ENCODE measurements at regions not wholly inside any gene's neighbourhood (a gene's known extent, or its start where the extent isn't known, plus 50 kb on each side); places are given as distances from the start of the nearest gene placed in this dataset.

DNA sequence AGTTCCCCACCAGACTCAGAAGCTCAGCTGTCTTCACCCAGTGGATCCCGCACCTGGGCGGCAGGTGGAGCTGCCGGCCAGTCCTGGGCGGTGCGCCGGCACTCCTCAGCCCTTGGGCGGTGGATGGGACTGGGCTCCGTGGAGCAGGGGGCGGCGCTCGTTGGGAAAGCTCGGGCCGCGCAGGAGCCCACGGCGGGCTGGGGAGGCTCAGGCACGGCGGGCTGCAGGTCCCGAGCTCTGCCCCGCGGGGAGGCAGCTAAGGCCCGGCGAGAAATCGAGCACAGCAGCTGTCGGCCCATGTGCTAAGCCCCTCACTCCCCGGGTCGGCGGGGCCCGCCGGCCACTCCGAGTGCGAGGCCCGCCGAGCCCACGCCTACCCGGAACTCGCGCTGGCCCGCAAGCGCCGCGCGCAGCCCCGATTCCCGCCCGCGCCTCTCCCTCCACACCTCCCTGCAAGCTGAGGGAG lies 560.0 kb downstream of the BRINP1 start:
- no peak for DNase-seq

DNA sequence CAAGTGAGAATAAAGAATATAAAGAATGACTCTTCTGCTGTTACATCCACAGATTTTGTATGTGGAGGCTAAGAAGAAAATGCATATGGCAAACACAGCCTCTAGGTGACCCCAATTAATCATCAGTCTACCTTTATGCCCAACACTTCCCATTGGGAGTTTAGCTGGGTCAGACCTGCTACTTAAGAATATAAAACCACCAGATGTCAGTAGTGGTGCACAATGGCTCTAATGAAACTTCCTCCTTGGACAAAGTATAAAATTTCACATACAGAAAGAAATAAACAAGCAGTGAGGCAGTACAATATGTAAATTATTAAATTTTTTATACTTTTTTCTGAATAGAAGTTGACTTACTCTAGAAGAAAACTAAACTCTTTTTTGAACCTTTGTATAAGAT lies 539.9 kb downstream of the BRINP1 start:
- no peak for DNase-seq

DNA sequence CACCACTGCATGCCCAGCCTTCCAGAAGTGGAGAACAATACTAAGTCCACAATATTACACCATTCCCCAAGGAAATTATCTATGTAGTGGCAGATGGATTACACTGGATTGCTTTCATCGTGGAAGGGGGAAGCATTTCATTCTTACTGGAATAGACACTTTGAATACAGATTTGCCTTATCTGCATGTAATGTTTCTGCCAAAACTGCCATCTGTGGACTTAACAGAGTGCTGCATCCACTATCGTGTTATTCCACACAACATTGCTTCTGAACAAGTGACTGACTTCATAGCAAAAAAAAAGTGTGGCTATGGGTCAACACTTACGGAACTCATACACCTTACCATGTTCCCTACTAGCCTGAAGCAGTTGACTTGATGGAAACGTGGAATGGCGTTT lies 536.9 kb downstream of the BRINP1 start:
- no peak for DNase-seq

DNA sequence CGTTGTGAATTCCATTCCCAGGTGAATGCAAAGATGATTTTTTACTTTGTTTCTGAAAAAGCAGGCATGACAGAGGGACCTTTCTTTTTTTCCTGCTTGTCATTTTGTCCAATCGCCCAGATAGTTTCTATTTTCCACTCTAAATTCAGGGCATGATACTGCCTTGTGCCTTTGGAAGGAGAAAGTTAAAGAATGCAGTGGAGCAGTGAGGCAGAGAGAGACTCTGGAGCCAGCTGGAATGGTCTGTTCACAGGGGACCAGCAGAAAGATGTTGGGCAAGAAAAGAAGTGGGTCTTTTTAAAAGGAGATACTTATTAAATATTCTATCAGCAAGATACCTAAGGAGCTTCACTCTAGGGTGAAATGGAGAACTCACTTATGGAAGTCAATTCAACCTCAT lies 532.3 kb downstream of the BRINP1 start:
- DNase-seq = no peak

DNA sequence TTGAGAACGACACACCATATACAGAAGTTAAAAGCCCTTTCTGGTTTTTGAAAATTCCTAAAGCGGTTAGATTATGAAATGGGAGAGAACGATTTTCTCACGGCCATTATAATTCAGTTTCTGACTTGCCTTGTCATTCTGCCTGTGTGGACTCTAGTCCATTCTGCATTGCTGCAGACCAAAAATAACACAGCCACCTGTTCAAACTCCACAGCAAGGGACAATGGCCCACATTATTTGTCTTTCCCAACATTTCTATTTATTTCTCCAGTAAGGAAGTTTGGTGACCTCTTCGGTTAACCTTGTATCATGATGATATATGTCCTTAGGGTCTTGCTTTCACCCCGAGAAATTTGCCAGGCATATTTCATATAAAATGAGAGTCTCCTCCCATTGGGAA lies 497.7 kb downstream of the BRINP1 start:
- DNase-seq = no peak

DNA sequence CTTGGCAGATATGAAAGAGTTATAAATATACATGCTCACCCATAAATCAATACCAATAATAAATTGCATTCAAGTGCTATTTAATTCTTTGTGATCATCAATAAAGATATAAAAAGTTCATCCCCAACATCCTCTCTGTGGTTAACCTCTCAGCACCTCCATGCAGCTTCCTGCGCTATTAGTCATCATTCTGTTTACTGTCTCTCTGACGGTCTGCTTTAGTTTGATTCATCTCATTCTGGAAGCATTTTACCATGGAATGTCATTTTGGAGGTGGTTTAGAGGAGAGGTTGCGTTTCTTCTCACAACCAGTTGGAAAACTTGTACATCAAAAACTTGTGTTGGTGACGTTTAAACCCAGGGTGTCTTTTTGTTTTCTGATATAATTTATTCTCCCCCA lies 486.6 kb downstream of the BRINP1 start:
- no peak for DNase-seq

DNA sequence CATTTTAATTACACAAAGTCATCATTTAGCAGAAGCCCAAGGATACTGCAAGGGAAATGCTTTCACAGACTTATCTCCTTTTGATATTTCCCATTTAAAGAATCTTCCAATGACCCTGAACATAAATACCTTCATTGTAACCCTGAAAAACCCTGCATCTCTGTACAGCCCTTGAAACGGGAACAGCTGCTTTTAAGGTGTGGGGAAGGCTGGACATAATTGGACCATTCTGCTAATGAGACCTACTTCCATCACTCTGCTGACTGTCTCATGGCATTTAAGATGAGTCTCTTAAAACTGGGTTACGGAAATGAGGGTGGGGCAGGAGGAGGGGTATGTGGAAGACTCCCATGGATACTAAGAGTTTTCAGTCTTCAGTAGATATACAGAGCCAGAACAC lies 485.8 kb downstream of the BRINP1 start:
- DNase-seq = no peak

DNA sequence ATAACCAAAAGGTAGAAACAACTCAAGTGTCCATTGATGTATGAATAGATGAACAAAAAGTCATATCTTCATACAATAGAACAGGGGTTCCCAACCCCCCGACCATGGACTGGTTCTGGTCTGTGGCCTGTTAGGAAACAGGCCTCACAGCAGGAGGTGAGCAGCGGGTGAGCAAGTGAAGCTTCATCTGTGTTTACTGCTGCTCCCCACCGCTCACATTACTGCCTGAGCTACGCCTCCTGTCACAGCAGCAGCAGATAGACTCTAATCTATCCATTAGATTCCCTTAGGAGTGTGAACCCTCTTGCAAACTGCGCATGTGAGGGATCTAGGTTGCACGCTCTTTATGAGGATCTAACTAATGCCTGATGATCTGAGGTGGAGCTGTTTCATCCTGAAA lies 478.0 kb downstream of the BRINP1 start:
- DNase-seq = no peak

DNA sequence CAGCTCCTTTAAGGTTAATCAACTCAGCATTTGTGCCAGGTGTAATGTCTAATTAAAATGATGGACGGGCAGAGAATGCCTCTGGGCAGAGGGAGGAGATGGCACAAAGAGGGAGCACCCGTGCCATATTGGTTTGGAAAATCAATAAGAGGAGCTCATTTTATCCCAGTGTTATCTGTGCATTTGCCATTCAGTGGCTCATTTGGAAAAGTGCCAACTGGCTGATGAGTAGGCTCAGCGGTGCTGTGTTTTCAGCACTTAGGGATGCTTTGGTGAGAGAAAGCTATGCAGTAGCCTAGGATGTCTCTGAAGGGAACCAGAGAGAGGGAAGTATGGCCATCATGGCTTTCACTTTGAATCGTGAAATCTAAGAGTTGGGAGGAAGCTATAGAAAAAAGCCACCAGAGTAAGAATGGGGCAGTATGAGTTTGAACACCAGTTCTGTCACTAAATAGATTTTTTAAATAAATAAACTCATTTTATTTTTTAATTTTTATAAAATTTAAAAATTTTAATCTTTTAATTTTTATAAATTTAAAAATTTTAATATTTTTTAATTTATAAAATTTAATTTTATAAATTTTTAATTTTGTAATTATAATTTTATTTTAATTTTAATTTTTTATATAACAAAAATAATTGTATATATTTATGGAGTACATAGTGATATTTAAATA lies 472.8 kb downstream of the BRINP1 start:
- DNase-seq = no peak

DNA sequence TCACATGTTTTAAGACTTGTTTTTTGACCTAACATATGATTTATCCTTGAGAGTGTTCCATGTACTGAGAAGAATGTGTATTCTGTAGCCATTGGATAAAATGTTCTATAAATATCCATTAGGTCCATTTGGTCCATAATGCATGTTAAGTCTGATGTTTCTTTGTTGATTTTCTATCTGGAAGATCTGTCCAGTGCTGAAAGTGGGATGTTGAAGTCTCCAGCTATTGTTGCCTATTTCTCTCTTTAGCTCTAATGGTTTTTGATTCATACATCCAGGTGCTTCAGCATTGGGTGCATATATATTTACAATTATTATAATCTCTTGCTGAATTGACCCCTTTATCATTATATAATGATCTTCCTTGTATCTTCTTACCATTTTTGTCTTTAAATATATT lies 451.1 kb downstream of the BRINP1 start:
- no peak for DNase-seq

DNA sequence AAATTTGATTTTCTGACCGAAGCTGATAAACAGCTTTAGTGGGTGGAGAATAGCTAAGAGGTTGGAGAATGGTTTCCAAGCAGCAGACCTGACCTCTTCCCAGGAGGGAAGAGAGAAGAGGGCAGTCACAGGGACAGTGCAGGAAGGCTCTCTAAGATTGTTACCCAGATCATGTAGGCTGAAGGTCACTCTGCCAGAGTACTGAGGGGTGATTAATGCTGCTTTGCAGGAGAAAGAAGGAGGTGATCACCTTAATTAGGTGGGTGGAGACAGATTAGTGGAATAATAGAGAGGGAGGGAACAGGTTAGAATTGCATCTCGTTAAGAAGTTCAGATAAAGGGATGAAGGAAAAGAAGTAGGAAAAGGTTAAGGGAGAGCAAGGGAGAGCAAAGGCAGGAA lies 440.5 kb downstream of the BRINP1 start:
- DNase-seq = no peak

DNA sequence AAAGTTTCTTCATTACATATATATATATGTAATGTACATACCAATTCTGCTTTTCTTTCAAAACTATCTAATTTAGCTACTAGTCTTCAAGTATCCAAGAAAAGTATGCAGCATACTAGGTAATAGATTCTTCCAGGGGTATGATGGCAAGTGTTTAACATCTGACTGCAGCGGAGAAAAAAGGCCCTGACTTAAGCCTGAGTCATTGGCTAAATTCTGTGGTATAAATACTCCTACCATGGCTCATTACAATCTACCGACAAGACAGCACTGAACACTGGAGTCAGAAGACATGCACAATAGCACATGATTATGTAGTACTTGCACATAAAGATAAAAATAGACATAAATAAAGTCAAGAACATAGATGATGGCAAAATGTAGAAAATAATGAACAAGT lies 439.9 kb downstream of the BRINP1 start:
- peak; percentile 37 for DNase-seq

DNA sequence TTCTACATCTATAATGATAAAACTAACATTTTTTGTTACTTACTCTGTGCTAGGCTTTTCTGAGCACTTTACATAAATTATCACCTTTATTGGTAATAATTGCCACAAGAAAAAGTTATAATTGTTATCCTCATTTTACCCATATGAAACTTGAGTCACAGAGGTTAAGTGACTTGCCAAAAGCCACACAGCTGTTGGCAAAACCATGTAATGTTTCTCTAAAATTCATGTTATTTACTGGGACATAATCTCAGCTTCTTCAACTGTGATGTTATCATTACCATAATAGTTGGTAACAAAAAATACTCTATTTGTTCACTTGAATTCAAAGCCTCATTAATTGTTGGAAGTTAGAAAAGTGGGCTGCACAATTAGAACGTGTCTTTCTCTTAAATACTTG lies 437.3 kb downstream of the BRINP1 start:
- DNase-seq = no peak

DNA sequence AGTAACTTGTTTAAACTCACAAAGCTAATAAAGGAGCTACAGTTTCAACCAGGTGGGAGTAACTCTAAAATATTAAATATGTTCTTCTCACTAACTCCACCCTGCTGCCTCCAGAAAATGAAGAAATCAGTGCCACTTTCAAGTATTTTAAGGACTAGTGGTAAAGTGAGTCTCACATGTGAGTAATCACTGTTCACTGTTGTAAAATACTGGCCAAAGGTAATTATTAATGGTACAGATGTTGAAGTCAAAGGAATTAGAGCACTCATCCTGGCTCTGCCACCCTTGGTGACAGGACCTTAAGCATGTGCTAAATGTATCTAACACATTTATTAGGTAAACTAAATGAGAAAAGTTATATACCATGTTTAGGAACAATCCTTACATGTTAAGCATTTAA lies 430.7 kb downstream of the BRINP1 start:
- no peak for DNase-seq

DNA sequence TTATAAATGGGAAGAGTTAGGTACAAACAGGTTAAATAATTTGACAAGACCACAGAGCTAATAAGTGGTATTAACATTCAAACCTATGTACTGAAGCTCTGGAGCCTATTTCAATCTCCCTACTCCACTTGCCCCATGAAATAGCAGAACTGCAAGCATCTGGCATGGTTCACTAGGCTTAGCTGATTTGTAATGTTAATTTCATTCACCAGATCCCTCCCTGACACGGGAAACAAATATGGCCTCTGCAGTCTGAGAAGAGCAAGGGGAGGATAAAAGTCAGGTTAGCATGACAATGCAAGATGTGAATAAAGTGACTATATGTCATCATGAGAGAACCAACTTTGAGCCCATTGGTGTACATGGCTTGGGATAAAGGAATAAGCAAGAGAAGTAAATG lies 428.8 kb downstream of the BRINP1 start:
- no peak for DNase-seq

DNA sequence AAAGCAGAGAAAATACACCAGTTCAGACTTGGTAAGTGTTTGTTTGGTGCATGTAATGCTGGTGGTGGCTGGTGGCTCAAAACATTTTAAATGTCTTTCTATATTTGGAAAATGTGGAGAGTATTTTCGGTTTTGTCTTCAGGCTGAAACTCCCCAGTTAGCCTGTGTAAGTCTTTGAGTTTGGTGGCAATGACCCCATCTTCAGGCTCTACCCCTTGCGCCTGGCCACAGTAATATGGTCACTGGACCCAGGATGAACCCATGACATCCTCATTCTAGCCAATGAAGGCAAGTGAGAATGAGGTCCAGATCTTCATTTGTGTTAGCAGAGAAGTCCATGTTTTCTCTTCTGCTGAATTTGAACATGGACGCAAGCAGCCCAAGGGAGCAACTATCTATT lies 422.6 kb downstream of the BRINP1 start:
- DNase-seq = no peak

DNA sequence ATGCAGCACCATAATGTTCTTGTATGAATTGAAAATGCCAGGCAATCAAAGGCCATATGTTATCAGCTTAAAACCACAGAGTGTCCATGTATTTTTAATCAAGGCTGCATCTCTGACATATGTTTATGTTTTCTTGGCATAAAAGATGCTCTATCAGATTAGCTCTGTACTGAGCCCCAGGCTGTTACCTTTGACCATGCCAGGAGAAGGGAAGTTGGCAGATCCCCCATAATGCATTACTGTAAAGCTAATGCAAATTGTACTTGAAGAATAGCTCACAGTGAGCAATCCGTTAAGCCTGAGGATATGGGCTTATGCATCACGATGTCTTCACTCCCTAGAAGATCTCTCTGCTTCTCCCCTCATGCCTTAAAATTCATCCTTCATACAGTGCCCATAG lies 414.4 kb downstream of the BRINP1 start:
- DNase-seq = no peak

DNA sequence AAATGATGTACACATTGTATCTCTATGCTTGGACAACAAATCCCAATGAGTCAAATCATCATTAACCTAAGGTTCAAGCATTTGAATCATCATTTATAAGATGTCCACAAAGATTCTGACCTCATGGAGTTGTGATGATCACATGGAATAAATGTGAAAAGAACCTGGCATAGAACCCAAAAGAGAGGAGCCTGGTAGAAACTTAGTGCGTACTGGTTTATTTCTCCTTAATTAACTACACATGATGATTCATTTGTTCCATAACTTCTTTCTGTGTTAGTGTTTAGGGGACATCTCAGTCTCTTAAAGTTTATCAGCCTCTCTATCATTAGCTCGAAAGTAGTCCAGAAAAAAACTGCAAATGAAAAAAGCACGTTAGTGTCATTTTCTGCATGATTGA lies 411.6 kb downstream of the BRINP1 start:
- DNase-seq = no peak

DNA sequence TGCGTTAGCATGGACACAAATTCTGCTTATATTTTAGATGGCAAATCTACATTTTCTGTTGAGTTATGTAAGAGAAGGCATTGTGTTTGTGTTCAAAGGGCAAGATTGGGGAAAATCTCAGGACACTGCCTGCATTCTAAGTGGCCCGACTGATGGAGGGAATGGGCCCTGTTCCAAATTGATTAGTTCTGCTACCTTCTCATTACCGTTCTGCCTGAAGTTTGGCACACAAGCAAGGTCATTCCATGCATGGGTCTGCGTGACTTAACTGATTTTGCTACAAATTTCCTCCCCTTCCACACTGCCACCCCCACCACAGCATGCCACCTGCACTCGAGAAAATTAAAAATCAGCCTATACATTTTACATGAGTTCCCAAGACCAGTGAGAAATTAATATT lies 409.9 kb downstream of the BRINP1 start:
- no peak for DNase-seq

DNA sequence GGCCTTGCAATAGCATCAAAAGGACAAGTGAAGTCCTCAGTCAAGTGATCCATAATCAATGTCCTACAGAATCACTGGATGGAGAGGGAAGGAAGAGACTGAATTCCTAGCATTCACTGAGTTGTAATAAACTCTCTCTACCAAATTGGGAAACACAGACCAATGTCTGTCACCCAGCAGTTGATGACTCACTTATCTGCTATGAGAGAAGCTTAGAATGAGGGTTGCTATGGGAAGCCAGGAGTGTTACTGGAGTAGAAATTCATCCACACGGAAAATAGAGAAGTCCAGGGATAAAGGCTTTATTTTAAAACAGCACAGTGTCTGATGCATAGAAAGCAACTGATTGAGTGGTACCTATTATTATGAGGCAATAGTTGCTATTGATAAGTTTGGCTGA lies 407.4 kb downstream of the BRINP1 start:
- peak; percentile 76 for DNase-seq

DNA sequence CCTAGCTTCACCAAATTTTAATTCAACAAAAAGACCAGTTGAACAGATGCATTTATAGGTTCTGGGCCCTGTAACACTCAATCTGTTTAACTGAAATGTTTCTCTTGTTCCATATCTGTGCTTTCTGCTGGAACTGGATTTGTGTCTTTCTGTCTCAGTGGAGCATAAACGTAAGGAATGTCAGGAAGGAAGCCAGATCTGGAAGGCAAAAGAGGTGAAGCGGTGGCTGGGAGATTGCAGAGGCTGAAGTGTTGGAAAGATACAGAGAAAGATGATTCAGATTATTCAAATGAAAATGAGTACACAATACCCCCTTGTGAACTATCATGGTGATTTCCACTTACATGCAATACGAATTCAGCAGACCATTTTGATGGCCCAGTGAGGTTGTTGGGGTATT lies 406.8 kb downstream of the BRINP1 start:
- DNase-seq = no peak

DNA sequence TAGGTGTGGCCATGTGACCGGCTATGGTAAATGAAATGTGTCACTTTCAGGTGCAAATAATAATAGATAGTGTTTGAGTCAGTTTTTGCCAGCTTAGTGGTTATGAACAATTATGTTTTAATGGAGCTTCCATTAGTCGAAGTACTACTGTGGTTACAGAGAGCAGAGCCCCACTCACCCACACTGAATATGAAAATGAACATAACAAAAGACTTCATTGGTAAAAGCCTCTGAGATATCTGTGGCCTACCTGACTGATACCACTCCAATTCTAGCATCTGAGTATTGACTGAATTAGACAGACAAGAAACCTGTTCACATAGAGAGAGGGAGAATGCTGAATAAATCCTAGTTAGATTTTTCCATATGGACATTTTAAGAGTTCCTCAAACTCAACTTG lies 405.6 kb downstream of the BRINP1 start:
- no peak for DNase-seq

DNA sequence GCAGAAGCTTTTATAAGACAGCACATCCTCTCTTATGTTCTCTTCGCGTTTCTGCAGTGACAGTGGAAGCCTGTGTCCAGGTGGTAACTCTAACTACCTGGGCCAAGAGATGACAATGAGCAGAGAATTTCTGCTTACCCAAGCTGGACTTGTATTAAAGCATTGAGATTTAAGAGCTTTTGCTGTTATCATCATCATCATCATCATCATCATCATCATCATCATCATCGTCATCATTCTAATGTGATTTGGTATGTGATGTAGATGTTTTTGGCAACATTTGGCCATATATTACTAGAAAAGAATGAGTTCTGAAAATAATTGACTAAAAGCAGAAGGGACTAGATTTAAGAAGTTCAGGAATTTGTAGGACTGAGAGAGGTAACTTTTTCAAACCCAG lies 401.3 kb downstream of the BRINP1 start:
- no peak for DNase-seq

DNA sequence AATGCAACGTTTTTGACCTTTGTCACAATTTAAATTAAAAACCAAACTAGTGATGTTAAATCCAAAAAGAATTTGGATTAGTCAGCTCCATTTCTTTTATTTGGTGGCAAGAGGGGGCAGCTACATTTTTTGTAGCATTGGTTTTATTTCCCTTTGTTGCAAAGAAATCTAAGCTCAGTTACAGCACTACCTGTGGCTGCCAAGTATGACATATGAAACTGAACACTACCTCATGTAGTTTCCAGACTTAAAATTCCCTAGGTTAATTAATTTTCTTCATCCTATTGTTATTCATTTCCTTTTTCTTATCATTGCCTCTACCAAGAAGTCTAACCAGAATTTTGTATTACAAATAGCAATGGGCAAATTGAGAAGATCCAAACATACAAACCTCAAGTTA lies 393.5 kb downstream of the BRINP1 start:
- no peak for DNase-seq

DNA sequence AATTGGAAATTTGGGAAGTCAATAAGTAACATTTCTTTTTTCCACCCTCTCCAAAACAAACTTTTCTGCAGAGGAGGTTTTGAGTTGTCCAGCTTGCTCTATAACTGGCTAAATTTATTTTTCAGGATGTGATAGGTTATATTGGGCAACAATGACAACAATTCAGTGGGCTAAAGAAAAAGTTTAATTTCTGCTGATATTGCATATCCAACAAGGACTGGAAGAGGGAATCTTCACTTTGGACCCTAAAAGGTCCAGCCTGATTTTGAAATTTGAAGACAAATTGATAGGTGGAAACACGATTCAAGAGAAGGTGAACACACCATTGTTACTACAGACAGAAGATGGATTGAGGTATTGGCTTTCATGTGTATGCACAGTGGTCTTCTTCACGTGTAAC lies 393.1 kb downstream of the BRINP1 start:
- no peak for DNase-seq

DNA sequence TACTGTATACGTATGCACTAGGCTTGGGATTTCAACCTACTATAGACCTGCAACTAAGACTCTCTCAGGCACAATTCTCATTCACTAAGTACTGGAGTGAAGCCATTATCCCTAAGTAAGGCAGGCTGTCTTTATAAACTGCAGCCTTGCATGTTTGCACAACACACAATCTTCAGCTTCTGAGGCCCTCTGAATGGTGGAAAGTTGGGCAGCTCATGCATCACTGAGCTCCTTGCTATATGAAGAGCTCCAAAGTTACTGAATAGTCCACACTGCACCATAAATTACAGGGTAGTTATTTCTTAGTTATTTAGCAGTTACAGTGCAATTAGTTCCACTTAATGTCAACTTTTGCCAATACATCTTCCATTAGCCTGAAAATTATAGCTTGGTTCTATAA lies 384.6 kb downstream of the BRINP1 start:
- no peak for DNase-seq

Data from amniotic stem cell (primary cell).